SK-N-SH treated with all-trans-retinoic acid at 6 μM for 48 hours (cell line): ENCODE measurements at regions not wholly inside any gene's neighbourhood (a gene's known extent, or its start where the extent isn't known, plus 50 kb on each side); places are given as distances from the start of the nearest gene placed in this dataset.

Experiments
- ARNTL ChIP-seq: fragments of 450-650 bp; formaldehyde crosslinking; IDR thresholded peaks from 2 replicates; pipeline ENCODE4 v1.5.0; 2020; ENCODE audit warnings: low read depth, mild to moderate bottlenecking, moderate library complexity, borderline replicate concordance
- BACH2 ChIP-seq: fragments of 250-450 bp; sonication (Bioruptor Pico); IDR thresholded peaks from 2 replicates; pipeline ENCODE4 v1.9.0; 2021; ENCODE audit warnings: mild to moderate bottlenecking, borderline replicate concordance
- CSDC2 ChIP-seq: fragments of 250-450 bp; sonication (Bioruptor Pico); IDR thresholded peaks from 2 replicates; pipeline ENCODE4 v1.5.0; 2020; ENCODE audit warnings: mild to moderate bottlenecking, moderate library complexity
- CSRNP3 ChIP-seq: fragments of 250-450 bp; sonication (Bioruptor Pico); IDR thresholded peaks from 2 replicates; pipeline ENCODE4 v1.5.1; 2021; ENCODE audit warnings: mild to moderate bottlenecking, moderate library complexity
- GLIS3 ChIP-seq: fragments of 250-450 bp; sonication (Bioruptor Pico); IDR thresholded peaks from 2 replicates; pipeline ENCODE4 v1.5.0; 2020; ENCODE audit warnings: mild to moderate bottlenecking, moderate library complexity
- PATZ1 ChIP-seq: fragments of 250-450 bp; sonication (Bioruptor Pico); IDR thresholded peaks from 2 replicates; pipeline ENCODE4 v1.8.0; 2020; ENCODE audit warnings: mild to moderate bottlenecking, moderate library complexity, borderline replicate concordance
- PPARA ChIP-seq: fragments of 250-450 bp; sonication (Bioruptor Pico); IDR thresholded peaks from 2 replicates; pipeline ENCODE4 v1.5.0; 2020; ENCODE audit warnings: mild to moderate bottlenecking, borderline replicate concordance
- RARB ChIP-seq: fragments of 250-450 bp; sonication (Bioruptor Pico); IDR thresholded peaks from 2 replicates; pipeline ENCODE4 v1.8.0; 2021; ENCODE audit warnings: mild to moderate bottlenecking, moderate library complexity
- SNAI2 ChIP-seq: fragments of 250-450 bp; sonication (Bioruptor Pico); IDR thresholded peaks from 2 replicates; pipeline ENCODE4 v1.5.0; 2020; ENCODE audit warnings: mild to moderate bottlenecking, moderate library complexity
- TCF4 ChIP-seq: fragments of 250-450 bp; sonication (Bioruptor Pico); IDR thresholded peaks from 2 replicates; pipeline ENCODE4 v1.8.0; 2021; ENCODE audit warnings: mild to moderate bottlenecking, moderate library complexity, borderline replicate concordance
- TOX ChIP-seq: fragments of 250-450 bp; sonication (Bioruptor Pico); IDR thresholded peaks from 2 replicates; pipeline ENCODE4 v1.8.0; 2021; ENCODE audit warnings: mild to moderate bottlenecking, moderate library complexity, borderline replicate concordance
- TSHZ2 ChIP-seq: fragments of 250-450 bp; sonication (Bioruptor Pico); IDR thresholded peaks from 2 replicates; pipeline ENCODE4 v1.5.0; 2020; ENCODE audit warnings: mild to moderate bottlenecking, moderate library complexity
- ZC3H10 ChIP-seq: fragments of 250-450 bp; sonication (Bioruptor Pico); IDR thresholded peaks from 2 replicates; pipeline ENCODE4 v1.5.1; 2021; ENCODE audit warnings: mild to moderate bottlenecking, moderate library complexity
- ZFP3 ChIP-seq: fragments of 250-450 bp; sonication (Bioruptor Pico); IDR thresholded peaks from 2 replicates; pipeline ENCODE4 v1.5.0; 2020; ENCODE audit warnings: mild to moderate bottlenecking, moderate library complexity

GRCh38 chr2:180203972-180204371 is 196.9 kb upstream of the CWC22 start:
- TF ChIP-seq BACH2 (no peak), CSRNP3 (no peak), ZFP3 (CRISPR knock-in tag) (no peak), TOX (CRISPR knock-in tag) (no peak), GLIS3 (CRISPR knock-in tag) (no peak), PATZ1 (CRISPR knock-in tag) (no peak), ZC3H10 (CRISPR knock-in tag) (no peak), RARB (CRISPR knock-in tag) (no peak), TCF4 (CRISPR knock-in tag) (no peak), ARNTL (CRISPR knock-in tag) (no peak), SNAI2 (CRISPR knock-in tag) (no peak), TSHZ2 (no peak), PPARA (CRISPR knock-in tag) (no peak), CSDC2 (CRISPR knock-in tag) (no peak)
